ENCODE measurements at regions not wholly inside any gene's neighbourhood (a gene's known extent, or its start where the extent isn't known, plus 50 kb on each side); places are given as distances from the start of the nearest gene placed in this dataset.

- WGBS (ENCODE audit: low lambda C conversion rate, missing lambda C conversion rate) = 87% methylated on average over 2 of the region's 2 CpGs
- Histone ChIP-seq H3K27me3 (no peaks in the 10 kb centered on the region), H2AFZ (no peak overlapping the region), H3K4me3 (no peak overlapping the region), H3K27ac (no peak overlapping the region), H3K9me3 (ENCODE audit: low read depth) (no peaks in the 10 kb centered on the region), H4K20me1 (ENCODE audit: insufficient read depth, poor library complexity, severe bottlenecking) (no peaks in the 10 kb centered on the region), H3K4me1 (ENCODE audit: insufficient read depth) (no peaks in the 10 kb centered on the region), H3K79me2 (no peaks in the 10 kb centered on the region), H3K9me2 (replicated peaks; ENCODE audit: insufficient read depth) (no peaks in the 10 kb centered on the region), H3K4me2 (no peak overlapping the region), H3K36me3 (replicated peaks; ENCODE audit: insufficient read depth, low read depth) (no peaks in the 10 kb centered on the region)
- TF ChIP-seq EZH2phosphoT487 (IDR thresholded peaks at IDR 0.05; ENCODE audit: low read depth, severe bottlenecking, unreplicated experiment) = no peak
- TF ChIP-seq EZH2 (IDR thresholded peaks at IDR 0.05; ENCODE audit: borderline replicate concordance) = no peak
- no peak for TF ChIP-seq CTCF (IDR thresholded peaks at IDR 0.05; ENCODE audit: poor library complexity)
- no peak for DNase-seq (ENCODE audit: low spot score)
Measured at GRCh38 chr16:58923094-58923493, 189.0 kb upstream of the GOT2 start.

GRCh38 chr16:58913456-58913855 lies 179.3 kb upstream of the GOT2 start:
- DNase-seq (ENCODE audit: low spot score) = no peak
- Histone ChIP-seq H3K79me2 (no peaks in the 10 kb centered on the region), H3K27ac (no peak overlapping the region), H2AFZ (no peak overlapping the region), H4K20me1 (ENCODE audit: insufficient read depth, poor library complexity, severe bottlenecking) (no peaks in the 10 kb centered on the region), H3K27me3 (no peaks in the 10 kb centered on the region), H3K4me2 (no peak overlapping the region), H3K9me3 (ENCODE audit: low read depth) (no peaks in the 10 kb centered on the region), H3K9me2 (replicated peaks; ENCODE audit: insufficient read depth) (no peaks in the 10 kb centered on the region), H3K4me1 (ENCODE audit: insufficient read depth) (no peaks in the 10 kb centered on the region), H3K36me3 (replicated peaks; ENCODE audit: insufficient read depth, low read depth) (no peaks in the 10 kb centered on the region), H3K4me3 (no peak overlapping the region)
- TF ChIP-seq EZH2 (IDR thresholded peaks at IDR 0.05; ENCODE audit: borderline replicate concordance) (no peak), CTCF (IDR thresholded peaks at IDR 0.05; ENCODE audit: poor library complexity) (no peak), EZH2phosphoT487 (IDR thresholded peaks at IDR 0.05; ENCODE audit: low read depth, severe bottlenecking, unreplicated experiment) (no peak)
- 75% methylated on average over 4 of the region's 4 CpGs for WGBS (ENCODE audit: low lambda C conversion rate, missing lambda C conversion rate)

GRCh38 chr16:58912571-58912970 lies 178.5 kb upstream of the GOT2 start:
- H2AFZ ChIP-seq = no peak overlapping the region
- H3K4me1 ChIP-seq (ENCODE audit: insufficient read depth) = no peaks in the 10 kb centered on the region
- H3K4me3 ChIP-seq = no peak overlapping the region
- TF ChIP-seq CTCF (IDR thresholded peaks at IDR 0.05; ENCODE audit: poor library complexity) = no peak
- TF ChIP-seq EZH2phosphoT487 (IDR thresholded peaks at IDR 0.05; ENCODE audit: low read depth, severe bottlenecking, unreplicated experiment) = no peak
- TF ChIP-seq EZH2 (IDR thresholded peaks at IDR 0.05; ENCODE audit: borderline replicate concordance) = no peak
- H3K79me2 ChIP-seq = no peaks in the 10 kb centered on the region
- H3K9me3 ChIP-seq (ENCODE audit: low read depth) = no peaks in the 10 kb centered on the region
- no peaks in the 10 kb centered on the region for H3K9me2 ChIP-seq (replicated peaks; ENCODE audit: insufficient read depth)
- H3K27me3 ChIP-seq = no peaks in the 10 kb centered on the region
- no peaks in the 10 kb centered on the region for H3K36me3 ChIP-seq (replicated peaks; ENCODE audit: insufficient read depth, low read depth)
- DNase-seq (ENCODE audit: low spot score) = no peak
- no peaks in the 10 kb centered on the region for H4K20me1 ChIP-seq (ENCODE audit: insufficient read depth, poor library complexity, severe bottlenecking)
- no peak overlapping the region for H3K4me2 ChIP-seq
- no peak overlapping the region for H3K27ac ChIP-seq

All from hepatocyte (in vitro differentiated cells).